HG02588 (cell line): ENCODE measurements at regions not wholly inside any gene's neighbourhood (a gene's known extent, or its start where the extent isn't known, plus 50 kb on each side); places are given as distances from the start of the nearest gene placed in this dataset.
A peak's percentile ranks its signal among the peaks of the same experiment; 100 is the strongest.
"Not testable (repeated sequence)": the region's sequence is repeated elsewhere in the genome, so short reads cannot be mapped to it uniquely, and the experiment has no call there.

Source experiments
- ATAC-seq: cut with Tn5 transposase; IDR thresholded peaks from one replicate; pipeline ENCODE4 v1.9.1; 2021; ENCODE audit warnings: mild to moderate bottlenecking, moderate library complexity; ENCODE audit not compliant: unreplicated experiment

DNA sequence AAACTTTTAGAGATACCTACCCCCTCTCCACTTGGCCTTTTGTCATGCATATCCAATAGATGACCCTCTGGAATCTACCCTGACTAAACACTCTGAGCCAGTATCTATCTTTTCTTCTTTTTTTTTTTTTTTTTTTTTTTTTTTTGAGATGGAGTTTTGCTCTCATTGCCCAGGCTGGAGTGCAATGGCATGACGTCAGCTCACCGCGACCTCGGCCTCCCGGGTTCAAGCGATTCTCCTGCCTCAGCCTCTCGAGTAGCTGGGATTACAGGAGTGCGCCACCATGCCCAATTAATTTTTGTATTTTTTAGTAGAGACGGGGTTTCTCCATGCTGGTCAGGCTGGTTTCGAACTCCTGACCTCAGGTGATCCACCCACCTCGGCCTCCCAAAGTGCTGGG, 50.8 kb upstream of the GRIN2B start:
- ATAC-seq: not testable (repeated sequence)

DNA sequence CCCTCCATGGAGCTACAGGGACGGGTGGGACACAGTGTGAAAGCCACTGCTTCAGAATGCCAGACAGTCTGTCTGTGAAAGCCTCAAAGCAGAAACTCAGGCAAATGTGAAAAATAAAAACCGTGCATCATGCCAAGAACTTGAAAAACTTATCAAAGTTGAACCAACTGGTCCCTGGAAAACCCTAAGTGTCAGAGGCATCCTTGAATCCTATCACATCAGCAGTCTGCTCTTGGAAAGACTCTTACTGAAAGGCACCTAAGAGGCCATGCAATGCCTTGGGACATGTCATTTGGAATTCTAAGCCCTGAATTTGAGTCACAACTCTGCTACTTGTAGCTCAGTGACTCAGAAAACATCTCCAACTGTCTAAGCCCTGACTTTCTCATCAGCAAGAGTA, 62.4 kb upstream of the GRIN2B start:
- ATAC-seq: no peak

DNA sequence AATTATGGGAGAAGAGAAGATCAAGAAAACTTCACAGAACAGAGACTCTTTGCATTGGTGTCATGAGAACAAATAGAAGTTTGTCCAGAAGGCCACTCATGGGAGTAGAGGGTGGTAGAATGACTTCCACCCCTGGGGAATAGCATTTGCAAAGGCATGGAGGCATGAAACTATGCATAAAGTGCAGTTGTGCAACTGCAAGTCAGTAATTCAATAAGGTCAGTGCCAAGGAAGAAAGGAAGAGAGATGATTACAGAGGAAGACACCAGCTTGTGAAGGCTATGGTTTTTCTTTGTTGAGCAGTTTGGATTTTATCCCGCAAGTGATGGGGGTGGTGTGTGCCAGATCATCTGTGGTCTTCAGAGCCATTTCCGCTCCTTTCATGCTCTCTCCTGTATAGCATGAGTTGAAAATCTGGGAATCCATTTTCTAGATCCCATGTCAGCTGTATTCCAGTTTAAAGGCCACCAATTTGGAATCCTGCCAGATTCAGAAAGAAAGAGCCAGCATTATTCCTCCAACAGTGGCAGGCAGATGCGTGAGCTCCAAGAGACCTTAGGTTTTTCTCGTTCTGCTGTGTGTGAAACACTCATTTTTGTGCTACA, 67.6 kb upstream of the GRIN2B start:
- no peak for ATAC-seq

DNA sequence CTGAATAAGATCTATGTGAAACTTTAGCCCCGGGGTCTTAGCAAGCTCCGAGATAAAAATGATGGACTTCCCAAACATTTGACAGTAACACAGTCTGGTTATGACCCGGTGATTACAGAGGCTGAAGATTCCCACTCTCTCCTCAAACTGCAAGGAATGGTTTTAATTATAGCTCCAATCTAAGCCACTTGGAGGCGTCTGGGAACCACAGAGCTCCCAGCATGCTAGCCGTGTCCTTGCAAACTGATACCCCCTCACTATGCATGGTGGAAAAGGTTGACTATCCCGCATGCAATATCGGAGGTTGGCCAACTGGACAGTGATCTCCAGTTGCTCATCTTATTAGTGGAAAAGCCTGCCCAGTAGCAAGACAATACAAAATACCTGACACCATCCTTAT, 76.5 kb upstream of the GRIN2B start:
- no peak for ATAC-seq

DNA sequence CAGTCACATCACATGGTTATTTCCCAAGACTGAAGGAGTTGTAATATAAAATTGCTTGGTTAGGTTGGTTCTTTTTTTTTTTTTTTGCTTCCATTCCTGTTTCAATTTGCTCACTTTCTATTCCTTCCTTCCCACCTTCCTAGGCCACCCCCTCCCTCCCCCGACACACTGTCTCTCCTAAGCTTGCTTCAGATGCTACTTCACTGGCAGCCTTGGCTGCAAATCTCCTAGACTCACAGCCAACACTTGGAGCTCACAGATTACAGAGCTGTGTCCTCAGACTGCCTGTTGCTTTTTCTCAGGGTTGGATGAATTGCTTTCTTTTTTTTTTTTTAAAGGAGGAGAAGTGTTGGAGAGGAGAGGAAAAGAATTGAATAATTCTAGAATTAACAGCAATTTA, 77.3 kb upstream of the GRIN2B start:
- ATAC-seq: no peak

DNA sequence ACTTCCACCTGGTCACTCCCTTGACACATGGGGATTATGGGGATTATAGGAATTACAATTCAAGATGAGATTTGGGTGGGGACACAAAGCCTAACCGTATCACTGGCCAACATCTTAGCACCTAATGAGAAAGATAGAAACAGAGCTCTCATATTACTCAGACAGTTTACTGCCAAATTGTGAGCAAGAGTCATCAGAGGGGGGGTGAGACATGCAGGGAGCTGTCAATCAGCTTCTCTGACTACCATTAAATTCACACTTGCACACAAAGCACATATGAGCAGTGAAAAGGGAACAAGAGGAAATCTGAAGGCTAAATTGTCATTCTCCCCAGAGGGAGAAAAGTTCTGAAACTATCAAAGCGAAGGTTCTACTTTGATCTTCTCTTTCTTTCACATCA, 78.1 kb upstream of the GRIN2B start:
- no peak for ATAC-seq

DNA sequence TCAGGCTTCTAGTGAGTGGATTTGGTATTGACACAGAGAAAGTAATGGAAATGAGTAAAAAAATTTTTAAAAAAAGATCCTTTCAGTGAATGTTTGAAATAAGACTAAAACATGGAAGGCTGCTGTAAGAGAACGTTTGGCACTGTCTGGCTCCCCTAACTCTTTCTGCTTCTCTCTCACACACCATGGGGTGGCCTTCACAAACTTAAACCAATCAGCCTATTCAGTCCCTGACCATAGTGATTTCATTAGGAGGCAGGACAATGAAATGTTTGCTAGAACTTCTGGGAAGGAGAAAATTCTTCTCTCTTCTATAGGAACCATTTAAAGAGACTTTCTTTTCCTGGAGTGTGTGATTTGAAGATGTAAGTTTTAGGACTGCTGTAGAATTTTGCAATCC, 84.2 kb upstream of the GRIN2B start:
- ATAC-seq: no peak

DNA sequence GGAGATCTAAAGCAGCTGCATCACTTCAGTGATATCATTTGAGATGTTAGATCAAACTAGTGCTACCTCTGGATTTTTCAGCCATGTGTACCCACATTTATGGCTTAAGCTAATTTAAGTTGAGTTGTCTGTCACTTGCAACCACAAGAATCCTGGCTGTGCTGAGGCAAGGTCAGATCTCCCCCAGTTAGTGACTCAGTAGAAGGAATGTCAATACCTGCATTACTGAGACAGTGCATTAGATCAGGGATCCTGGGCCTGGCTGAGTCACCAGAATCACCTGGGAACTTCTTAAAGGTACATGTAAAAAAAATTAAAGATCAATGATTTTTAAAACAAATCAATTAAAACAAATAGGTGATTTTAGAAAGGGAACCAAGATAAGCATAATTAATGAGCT, 84.6 kb upstream of the GRIN2B start:
- ATAC-seq: no peak

DNA sequence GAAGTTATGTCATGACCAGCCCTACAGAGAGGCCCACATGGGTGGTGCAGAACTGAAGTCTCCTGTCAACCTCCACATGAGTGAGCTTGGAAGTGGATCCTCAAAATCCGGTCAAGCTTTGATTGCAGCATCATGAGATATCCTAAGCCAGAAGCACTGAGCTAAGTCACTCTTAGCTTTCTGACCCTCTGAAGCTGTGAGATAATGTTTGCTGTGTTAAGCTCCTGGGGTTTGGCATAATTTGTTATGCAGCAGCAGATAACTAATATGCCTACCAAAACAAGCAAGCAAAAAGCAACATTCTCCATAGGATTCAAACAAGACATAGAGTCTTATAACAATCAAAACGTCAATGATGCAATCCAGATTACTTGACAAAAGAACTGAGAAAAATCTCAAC, 87.6 kb upstream of the GRIN2B start:
- no peak for ATAC-seq

DNA sequence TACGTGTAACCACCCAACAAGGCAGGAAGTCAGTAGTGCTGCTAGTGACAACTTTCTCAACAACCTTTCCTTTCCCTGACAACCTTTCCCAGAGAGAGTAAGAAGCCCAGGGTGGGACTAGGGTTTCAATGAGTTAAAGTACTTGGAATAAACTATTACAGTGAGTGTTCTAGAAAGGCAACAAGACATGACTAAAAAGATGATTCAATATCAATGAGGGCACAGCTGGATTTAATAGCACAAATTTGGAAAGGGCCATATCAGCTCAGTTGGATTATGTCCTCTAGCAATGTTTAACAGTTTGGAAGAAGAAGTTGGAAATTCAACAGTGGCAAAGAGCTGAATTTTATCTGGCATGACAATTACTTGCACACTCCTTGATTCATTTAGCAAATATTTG, 90.4 kb upstream of the GRIN2B start:
- ATAC-seq: no peak

DNA sequence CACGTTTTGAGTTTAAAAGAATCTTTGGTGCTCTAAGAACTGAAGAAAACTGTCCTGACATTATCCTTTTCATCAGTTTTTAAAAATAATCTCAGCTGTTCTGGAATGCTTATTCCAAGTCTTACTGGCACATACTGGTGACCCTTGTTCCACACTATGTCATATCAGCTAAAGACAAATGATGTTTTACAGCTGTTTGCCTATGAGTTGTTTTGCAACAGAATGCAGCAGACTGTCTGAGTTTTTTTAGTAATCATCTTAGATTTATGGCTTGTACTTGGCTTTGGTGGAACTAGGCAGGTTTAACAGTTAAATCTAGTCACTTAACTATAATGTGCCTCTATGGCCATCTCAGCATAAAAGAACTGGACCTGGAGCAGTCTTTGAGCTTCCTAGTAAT, 91.6 kb upstream of the GRIN2B start:
- ATAC-seq: no peak

DNA sequence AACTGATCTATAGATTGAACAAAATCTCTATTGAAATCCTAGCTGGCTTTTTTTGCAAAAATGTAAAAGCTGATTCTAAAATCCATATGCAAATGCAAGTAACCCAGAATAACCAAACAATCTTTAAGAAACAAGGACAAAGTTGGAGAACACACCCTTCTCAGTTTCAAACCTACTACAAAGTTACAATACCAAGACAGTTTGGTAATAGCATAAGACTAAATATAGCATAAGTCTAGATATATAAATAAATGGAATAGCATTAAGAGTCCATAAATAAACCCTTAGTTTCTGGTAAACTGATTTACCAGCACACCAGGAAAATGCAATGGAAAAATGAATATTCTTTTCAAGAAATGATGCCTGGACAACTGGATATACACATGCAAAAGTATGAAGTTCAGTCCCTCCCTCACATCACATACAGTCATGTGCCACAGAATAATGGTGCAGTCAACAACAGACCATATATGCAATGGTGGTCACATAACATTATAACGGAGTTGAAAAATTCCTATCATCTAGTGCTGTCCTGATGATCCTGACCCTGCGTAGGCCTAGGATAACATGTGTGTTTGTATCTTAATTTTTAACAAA, 94.5 kb upstream of the GRIN2B start:
- no peak for ATAC-seq

DNA sequence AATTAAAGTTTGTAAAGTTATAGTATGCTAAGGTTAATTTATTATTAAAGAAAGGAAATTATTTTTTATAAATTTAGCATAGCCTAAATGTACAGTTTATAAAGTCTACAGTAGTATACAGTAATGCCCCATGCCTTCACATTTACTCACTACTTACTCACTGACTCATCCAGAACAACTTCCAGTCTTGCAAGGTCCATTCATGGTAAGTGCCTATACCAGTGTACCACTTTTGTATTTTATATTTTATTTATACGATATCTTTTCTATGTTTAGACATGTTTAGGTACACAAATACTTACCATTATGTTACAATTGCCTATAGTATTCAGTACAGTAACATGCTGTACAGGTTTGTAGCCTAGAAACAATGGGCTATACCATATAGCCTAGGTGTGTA, 95.1 kb upstream of the GRIN2B start:
- no peak for ATAC-seq

DNA sequence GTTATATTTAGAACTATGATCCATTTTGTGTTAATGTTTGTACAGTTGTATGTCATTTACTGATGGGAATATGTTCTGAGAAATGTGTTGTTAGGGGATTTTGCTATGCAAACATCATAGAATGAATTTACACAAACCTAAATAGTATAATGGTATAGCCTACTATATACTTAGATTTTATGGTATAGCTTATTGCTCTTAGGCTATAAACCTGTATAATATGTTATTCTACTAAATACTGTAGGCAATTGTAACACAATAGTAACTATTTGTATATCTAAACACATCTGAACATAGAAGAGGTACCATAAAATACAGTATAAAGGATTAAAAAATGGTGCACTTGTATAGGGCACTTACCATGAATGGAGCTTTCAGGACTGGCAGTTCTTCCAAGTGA, 105.4 kb upstream of the GRIN2B start:
- ATAC-seq: no peak

DNA sequence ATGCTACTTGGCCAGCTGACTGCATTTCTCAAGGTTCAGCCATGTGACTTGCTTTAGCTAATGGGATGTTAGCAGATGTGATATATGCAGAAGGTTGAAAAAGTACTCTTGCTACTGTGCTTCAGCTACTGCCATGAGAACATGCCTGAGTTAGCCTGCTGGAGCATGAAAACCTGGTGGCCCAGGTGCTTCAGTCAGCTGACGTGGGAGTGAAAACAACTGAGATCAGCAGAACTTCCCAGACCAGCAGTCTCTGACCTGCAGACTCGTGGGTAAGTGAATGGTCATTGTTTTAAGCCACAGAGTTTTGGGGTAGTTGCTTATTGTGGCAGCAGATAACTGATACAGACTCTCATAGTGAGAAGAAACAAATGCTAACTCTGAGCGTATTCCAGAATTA, 118.6 kb upstream of the GRIN2B start:
- ATAC-seq: no peak

DNA sequence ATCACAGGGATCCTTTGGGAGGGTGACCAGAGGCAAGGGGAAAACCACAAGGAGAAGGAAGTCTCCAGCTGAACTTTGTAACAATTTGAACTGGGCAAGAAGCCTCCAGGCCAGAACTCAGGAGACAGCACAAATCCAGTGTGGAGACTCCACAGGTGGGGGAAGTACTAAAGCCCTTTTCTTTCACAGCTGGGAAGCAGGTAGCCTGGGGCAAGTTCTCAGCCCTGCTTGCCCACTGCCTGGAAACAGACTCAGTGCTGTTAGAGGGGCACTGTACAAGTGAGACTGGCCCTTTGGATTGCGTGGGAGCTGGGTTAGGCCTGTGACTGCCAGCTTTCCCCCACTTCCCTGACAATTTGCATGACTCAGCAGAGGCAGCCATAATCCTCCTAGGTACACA, 120.2 kb upstream of the GRIN2B start:
- not testable (repeated sequence) for ATAC-seq

DNA sequence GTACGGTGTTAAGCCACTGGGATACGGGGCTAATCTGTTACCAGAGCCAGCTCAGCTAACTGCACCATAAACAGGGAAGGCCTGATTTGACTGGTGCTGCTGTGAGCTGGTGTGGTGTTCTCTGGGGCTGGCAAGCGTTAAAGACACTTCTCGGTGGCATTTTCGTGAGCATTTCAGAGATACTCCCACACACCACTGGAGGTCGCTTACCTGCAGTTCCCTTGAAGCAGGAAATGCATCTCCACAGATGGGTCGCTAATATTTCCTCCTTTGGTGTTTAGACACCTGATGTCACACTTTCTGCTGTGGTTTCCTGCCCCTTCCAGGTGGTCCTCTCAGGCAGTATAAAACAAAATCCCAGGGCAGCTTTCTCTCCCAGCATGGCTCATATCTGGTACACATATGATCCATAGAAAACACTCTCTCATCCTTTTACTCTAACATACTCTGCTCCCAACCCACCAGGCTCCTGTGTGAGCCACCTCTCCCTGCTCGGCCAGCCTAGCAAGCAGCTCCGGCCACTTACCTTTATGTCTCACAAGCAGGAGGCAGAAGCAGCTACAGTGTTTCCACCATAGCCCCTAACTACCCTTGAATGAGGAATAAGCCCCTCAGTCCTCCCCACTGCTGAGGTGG, 129.9 kb upstream of the GRIN2B start:
- peak; percentile 96 for ATAC-seq

DNA sequence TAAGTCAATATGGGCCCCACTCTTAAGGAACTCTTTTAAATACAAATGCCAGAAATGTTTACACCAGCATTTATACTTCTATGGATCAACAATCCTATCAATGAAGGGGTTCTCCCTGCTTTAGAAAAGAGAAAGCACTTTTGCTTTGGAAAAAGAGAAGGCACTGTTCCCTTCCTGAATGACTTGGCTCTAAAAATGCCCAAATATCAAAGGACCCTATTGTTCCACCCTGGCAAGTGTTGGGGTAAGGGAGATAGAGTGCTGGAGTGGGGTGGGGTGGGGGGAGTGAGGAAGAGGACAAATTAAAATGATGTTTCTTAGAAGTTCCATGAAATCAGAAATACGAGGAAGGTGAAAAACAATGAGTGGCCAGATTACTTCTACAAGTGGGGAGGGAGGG, 131.6 kb upstream of the GRIN2B start:
- no peak for ATAC-seq

DNA sequence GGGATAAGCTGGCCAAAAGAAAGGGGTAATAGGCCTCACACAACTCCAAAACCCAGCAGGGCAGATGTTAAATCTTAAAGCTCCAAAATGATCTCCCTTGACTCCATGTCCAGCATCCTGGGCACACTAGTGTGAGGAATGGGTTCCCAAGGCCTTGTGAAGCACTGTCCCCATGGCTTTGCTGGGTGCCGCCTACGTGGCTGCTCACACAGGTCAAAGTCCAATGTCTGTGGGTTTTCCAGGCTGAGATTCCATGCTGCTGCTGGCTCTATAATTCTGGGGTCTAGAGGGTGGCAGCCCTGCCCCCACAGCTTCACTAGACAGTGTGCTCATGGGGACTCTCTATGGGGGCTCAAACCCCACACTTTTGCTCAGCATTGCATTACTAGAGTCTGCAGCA, 145.3 kb upstream of the GRIN2B start:
- no peak for ATAC-seq

DNA sequence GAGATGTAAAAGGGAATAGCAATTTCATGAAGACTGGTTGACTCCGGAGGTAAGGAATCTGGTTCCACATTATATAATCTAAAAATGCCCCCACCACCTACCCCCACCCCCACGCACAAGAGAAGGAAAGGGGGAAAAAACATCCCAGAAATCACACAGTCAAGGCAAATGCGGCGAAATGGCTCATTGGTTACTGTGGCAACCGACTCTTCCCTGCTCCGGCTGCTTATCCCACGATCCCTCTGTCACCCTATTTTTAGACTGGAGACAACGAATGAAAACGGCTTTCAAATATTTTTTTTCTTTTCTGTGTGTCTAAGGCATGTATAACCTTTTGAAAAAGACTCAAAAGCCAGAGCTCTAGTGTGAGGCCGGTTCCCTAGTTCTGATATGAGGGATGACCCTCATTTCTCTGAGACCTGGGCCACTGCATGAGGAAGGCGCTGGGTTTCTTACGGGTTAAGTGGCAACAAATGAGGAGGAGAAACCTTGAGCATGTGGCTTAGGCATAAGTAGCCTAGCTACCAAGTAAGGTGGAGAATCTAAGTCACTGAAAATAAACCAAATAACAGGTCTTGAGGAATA, 148.3 kb upstream of the GRIN2B start:
- no peak for ATAC-seq

DNA sequence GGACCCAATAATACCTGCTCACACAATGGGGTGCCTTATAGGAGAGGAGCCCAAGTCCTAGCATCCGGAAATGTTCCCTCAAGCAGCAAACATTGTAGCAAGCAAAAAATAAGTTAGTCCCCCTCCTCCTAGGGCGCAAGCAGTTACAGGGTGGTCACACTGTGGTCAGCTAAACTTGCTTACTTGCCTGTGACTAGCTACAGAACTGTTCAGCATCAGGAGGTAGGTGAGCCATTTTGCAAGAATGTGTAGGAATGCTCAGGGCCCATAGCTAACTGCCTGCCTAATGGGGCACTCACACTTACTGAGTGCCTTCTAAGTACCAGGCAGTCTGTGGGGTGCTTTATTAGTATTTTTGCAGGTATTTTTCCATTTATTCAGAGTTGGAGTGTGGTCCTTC, 154.6 kb upstream of the GRIN2B start:
- no peak for ATAC-seq

DNA sequence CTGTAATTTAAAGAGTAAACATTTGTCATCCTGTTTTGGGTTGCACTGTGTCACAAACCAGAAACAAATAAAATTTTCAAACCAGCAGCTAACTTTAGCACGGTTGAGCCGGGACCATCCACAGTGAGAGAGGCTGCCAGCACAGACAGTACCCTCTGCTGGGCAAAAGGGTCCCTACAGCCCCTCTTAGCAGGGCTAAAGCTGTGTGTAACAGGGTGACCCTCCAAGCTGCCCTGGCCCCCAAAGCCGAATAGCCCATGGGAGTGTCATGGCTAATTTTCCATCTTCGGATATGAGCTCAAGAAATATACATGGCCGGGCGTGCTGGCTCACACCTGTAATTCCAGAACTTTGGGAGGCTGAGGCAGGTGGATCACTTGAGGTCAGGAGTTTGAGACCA, 157.1 kb upstream of the GRIN2B start:
- ATAC-seq: no peak
